HEK293T (cell line): ENCODE measurements at regions not wholly inside any gene's neighbourhood (a gene's known extent, or its start where the extent isn't known, plus 50 kb on each side); places are given as distances from the start of the nearest gene placed in this dataset.

Experiments
- ARNT ChIP-seq: fragments of 450-650 bp; IDR thresholded peaks from 2 replicates; pipeline ENCODE4 v1.6.1; 2017; ENCODE audit warnings: mild to moderate bottlenecking
- BHLHE40 ChIP-seq: fragments of 450-650 bp; IDR thresholded peaks from 2 replicates; pipeline ENCODE4 v1.6.1; 2016; ENCODE audit warnings: mild to moderate bottlenecking, moderate library complexity, borderline replicate concordance
- ELF4 ChIP-seq: fragments of 450-650 bp; IDR thresholded peaks from 2 replicates; pipeline ENCODE4 v1.6.1; 2017; ENCODE audit warnings: antibody characterized with exemption
- FOXK2 ChIP-seq: fragments of 450-650 bp; IDR thresholded peaks from 2 replicates; pipeline ENCODE4 v1.6.1; 2016; ENCODE audit warnings: mild to moderate bottlenecking
- FOXM1 ChIP-seq: fragments of 450-650 bp; IDR thresholded peaks from 2 replicates; pipeline ENCODE4 v1.6.1; 2017; ENCODE audit warnings: mild to moderate bottlenecking, borderline replicate concordance
- LEF1 ChIP-seq: fragments of 450-650 bp; IDR thresholded peaks from 2 replicates; pipeline ENCODE4 v1.6.1; 2017; ENCODE audit warnings: mild to moderate bottlenecking, borderline replicate concordance
- NFRKB ChIP-seq: fragments of 450-650 bp; IDR thresholded peaks from 2 replicates; pipeline ENCODE4 v1.6.1; 2016; ENCODE audit warnings: mild to moderate bottlenecking, moderate library complexity
- ZNF384 ChIP-seq: fragments of 450-650 bp; IDR thresholded peaks from 2 replicates; pipeline ENCODE4 v1.6.1; 2016
- TF ChIP-seq, protein P1 (sequence below): fragments of 450-650 bp; IDR thresholded peaks from 2 replicates; pipeline ENCODE4 v1.6.1; 2016

DNA sequence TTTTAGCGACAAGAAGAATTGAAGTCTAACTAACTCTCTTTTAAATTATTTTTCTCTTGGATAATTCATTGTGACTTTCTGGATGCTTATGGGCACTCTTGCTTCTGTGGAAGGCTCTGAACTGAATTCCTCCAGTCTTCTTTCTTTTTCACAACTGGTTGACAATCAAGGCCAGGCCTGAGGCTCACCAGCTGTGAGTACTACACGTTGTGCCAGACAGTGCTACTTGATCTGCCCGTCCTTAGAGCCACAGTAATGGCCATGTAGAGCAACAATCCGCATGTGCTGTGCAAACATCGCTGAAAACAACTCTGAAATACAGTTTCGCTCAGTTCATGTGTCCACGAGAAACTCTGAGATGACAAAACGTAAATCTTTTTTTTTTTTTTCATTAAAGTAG lies 1336.3 kb upstream of the AGA start:
- no peak for TF ChIP-seq BHLHE40
- no peak for TF ChIP-seq ZNF384
- TF ChIP-seq NFRKB = no peak
- TF ChIP-seq, protein P1, sequence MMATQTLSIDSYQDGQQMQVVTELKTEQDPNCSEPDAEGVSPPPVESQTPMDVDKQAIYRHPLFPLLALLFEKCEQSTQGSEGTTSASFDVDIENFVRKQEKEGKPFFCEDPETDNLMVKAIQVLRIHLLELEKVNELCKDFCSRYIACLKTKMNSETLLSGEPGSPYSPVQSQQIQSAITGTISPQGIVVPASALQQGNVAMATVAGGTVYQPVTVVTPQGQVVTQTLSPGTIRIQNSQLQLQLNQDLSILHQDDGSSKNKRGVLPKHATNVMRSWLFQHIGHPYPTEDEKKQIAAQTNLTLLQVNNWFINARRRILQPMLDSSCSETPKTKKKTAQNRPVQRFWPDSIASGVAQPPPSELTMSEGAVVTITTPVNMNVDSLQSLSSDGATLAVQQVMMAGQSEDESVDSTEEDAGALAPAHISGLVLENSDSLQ = no peak
- TF ChIP-seq LEF1 = no peak
- no peak for TF ChIP-seq ARNT
- TF ChIP-seq FOXM1 = no peak
- TF ChIP-seq FOXK2 = no peak
- TF ChIP-seq ELF4 = no peak
